GM21717 (cell line): ENCODE measurements at regions not wholly inside any gene's neighbourhood (a gene's known extent, or its start where the extent isn't known, plus 50 kb on each side); places are given as distances from the start of the nearest gene placed in this dataset.
"Not testable (repeated sequence)": the region's sequence is repeated elsewhere in the genome, so short reads cannot be mapped to it uniquely, and the experiment has no call there.

Source experiments
- ATAC-seq: cut with Tn5 transposase; IDR thresholded peaks from one replicate; pipeline ENCODE4 v1.9.1; 2021; ENCODE audit warnings: mild to moderate bottlenecking, moderate library complexity; ENCODE audit not compliant: unreplicated experiment

- ATAC-seq: no peak
These were observed 1053.0 kb downstream of the TSN start for GRCh38 chr2:122808286-122808969.

DNA sequence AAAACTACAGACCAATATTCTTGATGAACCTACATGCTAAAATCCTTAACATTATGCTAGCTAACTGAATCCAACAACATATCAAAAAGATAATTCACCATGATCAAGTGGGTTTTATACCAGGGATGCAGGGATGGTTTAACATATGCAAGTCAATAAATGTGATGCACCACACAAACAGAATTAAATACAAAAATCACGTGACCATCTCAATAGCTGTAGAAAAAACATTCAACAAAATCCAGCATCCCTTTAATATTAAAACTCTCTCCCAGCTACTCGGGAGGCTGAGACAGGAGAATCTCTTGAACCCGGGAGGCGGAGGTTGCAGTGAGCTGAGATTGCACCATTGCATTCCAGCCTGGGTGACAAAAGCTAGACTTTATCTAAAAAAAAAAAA is 1056.8 kb downstream of the TSN start:
- ATAC-seq: not testable (repeated sequence)

- no peak for ATAC-seq
These were observed 1059.7 kb downstream of the TSN start for GRCh38 chr2:122815120-122815519.

DNA sequence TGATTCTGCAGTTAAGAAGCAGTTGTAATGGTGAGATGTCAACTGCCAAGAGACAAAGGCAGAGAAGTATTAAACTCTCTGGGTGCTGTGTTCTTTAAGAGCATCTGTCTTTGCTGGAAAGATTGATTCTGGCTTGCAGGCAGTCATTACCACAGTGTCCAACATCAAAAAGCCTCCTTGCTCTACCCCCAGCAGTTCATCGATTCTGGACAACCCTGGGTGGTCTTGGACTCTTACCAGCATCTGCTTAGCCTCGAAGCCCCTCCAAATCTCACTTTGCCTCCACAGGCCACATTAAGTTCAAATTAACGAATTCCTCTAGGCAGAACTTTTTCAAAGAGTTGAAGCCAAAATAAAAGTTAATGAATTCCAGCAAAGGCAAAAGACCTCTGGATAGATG is 1061.4 kb downstream of the TSN start:
- no peak for ATAC-seq

DNA sequence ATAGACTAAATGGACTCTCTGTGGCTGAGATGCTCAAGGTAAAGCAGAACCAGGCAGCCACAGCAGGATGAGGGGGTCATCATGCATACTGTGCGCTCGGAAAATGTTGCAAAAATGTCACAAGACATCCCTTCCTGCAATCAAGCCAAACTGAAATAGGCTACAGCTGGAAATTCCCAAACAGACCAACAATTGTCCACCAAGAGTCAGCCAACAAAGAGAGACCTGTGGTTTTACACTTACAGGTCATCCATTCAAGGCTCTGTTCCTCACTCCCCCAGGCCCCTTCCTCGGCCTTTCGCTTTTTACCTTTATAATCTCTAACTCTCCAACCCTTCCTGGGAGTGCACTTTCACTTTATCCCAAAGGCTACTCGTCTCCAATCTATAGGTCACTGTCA is 1066.9 kb downstream of the TSN start:
- ATAC-seq: no peak

- ATAC-seq: no peak
These were observed 1074.7 kb downstream of the TSN start for GRCh38 chr2:122830157-122830556.

GRCh38 chr2:122831649-122832048 is 1076.2 kb downstream of the TSN start:
- ATAC-seq: no peak

- ATAC-seq: no peak
These were observed 1088.1 kb downstream of the TSN start for GRCh38 chr2:122843503-122843902.

- ATAC-seq: no peak
These were observed 1095.7 kb downstream of the TSN start for GRCh38 chr2:122851161-122851560.

GRCh38 chr2:122851972-122852531 is 1096.6 kb downstream of the TSN start:
- ATAC-seq: no peak

GRCh38 chr2:122856696-122857095 is 1101.2 kb downstream of the TSN start:
- ATAC-seq: no peak

DNA sequence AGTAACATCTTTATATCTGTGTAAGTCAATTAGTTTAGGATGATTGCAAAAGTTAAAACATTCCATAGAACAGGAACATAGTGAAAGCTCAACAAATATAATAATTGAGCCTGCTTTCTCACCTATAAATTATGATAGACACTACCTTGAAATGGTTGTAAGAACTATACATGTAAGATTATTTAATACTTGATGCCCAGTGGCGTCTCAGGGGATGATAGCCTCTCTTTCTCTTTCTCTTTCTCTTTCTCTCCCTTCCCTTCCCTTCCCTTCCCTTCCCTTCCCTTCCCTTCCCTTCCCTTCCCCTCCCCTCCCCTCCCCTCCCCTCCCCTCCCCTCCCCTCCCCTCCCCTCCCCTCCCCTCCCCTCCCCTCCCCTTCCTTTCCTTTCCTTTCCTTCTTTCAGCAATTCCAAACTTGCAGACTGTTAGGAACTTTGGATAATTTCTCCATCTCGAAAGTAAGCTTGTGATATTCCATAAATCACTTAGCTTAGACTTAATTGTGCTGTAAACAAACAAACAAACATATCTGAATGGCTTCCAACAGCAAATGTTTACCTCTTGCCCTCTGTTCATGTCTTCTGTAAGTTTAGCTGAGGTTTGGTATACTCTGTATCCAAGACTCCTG is 1102.7 kb downstream of the TSN start:
- ATAC-seq: no peak

DNA sequence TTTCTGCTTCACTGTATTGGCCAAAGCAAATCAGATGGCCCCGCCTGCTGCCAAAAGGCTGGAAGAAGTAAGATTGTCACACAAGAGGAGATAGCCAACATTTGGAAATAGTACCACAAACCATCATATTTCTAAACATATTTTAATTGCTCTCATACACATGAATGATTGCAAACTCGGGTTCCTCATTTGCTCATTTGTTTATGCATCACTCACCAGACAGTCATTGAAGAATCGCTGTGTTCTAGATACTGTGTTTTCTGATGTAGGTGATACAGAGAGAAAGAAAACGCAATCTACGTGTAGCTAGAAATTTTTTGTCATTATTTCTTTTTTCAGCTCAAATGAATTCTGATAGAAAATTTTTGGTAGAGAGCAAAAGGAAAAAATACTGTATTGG is 1103.4 kb downstream of the TSN start:
- no peak for ATAC-seq

DNA sequence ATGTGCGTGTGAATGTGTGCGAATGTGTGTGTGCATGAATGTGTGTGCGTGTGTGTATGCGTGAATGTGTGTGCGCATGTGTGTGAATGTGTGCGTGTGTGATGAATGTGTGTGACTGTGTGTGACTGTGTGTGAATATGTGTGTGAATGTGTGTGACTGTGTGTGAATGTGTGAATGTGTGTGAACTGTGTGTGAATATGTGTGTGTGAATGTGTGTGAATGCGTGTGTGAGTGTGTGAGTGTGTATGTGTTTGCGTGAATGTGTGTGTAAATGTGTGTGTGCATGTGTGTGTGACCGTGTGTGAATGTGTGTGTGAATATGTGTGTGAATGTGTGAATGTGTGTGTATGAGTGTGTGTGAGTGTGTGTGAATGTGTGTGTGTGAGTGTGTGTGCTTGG is 1103.8 kb downstream of the TSN start:
- no peak for ATAC-seq

DNA sequence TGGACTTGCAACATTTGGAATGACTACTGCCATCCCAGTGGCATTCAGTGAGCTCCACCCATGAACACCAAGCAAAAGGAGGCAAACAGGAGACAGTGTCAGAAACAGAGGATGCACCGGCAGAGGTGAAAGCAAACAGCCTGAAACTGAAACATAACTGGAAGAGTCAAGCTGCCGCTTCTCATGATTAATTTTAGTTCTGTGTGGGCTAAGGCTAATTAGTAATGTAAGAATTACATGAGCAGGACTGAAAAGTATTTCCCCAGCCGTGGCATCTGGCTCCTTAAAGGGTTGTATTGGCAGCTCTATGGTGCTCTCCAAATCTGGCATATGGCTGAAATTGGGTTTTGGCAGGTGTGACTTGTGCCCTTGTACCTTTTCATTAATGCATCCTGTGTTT is 1108.1 kb downstream of the TSN start:
- no peak for ATAC-seq

DNA sequence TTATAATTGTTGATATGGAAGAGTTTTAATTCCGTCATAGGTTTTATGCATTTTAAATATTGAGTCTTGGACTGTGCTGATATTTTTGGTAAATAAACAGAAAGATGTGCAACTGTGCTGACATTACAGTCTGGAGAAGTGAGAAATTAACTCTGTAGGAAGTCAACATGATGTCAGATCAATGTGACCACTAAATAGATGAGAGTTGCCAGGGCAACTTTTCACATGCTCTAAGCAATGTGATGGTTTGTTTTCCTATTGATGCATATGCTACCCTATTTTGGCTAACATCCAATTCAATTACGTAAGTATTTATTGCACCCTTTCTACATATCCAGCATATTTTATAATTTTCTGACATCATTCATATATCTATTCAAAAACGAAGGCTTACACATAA is 1109.3 kb downstream of the TSN start:
- no peak for ATAC-seq

- no peak for ATAC-seq
These were observed 1110.6 kb downstream of the TSN start for GRCh38 chr2:122866095-122866494.

DNA sequence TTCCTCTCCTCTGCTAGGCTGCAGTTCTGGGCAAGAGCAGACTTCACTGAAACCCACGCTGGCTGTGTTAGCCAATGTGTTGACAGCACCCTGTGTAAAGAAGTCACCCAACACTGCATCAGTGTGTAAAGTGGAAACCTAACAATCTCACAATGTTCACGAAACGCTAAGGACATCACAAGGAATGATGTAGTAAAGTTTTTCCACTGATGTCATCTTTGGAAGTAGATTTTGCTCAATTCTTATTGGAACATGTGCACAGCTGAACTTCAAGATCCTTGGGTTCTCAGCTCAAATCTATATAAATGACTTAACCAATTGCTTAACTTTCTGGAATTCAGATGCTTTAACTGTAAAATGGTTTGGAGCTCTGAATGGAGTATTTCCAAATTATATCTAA is 1112.5 kb downstream of the TSN start:
- no peak for ATAC-seq

DNA sequence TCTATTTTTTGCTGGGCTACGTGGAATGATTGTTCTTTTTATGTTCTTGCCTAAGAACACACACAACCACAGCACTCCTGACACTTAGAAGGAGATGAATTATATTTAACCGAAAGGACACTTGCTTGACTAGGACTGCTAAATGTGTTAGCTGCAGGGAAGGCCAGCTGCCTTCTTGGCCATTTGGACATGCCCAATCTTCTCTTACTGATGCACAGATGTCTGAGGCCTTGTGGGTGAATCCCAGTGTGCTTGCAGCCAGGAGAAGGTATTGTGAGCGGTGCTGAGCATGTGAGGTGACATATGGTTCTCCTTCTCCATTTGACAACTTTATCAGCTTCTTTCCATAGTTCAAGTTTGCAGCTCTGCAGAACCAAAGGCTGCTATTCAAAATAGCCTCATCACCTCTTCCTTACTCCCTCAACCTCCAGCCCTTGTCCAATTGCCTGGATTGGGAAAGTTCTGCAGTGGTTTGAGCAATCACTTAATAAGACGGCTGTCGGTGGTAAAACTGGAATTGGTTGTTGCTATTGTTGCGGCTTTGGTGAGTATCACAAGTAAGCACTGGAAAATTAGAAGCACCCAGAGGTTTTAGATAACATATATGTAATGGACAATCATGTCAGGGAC is 1113.3 kb downstream of the TSN start:
- no peak for ATAC-seq

DNA sequence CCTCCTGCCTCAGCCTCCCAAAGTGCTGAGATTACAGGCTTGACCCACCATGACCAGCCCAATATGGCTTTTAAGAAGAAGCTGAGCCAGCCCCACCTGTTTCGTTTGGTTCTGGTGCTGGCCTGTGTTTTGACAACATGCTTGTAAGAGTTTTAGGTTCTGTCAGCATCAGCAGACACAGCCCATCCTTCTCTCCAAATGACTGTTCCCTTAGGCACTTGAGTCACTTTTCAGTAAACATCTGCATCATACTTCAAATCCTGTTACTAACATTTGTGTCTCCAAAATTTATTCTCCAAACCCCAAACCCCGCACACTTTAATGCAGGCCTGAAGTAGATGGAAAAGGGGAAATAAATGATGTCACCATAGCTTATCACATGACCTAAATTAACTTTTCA is 1118.5 kb downstream of the TSN start:
- ATAC-seq: no peak

DNA sequence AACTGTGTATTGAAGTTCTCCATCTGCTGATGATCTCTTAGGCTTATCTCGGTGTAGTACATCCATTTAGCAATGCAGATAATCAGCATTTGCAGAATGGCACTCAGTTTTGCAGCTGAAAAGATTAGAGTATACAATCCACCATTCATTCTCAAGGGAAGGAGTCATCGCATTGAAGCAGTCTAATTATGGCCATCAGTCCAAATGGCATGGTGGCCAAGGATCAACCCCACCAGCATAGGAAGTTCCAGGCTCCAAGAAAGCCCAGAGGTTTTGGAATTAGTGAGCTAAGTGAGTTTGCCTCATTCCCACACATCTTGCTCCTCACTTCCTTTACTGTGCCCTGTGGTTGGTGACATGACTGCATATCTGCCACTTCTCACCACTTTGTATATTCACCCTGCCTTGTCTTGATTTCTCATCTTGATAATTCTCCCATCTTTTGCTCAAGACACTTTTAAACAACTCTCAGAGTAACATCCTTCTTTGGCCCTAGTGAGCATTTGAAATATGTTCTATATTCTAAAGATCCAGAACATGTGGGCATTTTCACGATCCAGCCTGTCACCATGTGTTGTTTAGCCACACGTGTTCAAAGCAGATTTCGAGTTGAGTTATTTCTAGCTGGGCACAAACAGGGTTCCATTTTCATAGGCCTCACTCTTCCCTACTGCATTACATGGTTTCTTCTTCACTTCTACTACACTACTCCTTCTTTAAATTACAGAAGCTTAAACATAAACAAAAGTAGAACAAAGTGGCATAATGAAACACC is 1119.8 kb downstream of the TSN start:
- ATAC-seq: no peak
